IPS-15b (cell line): ENCODE measurements at regions not wholly inside any gene's neighbourhood (a gene's known extent, or its start where the extent isn't known, plus 50 kb on each side); places are given as distances from the start of the nearest gene placed in this dataset.

Experiments used
- H3K27me3 ChIP-seq: one replicate; pipeline ENCODE4 v1.6.1; 2013; ENCODE audit warnings: low read length; ENCODE audit not compliant: control insufficient read depth, insufficient read depth
- H3K36me3 ChIP-seq: one replicate; pipeline ENCODE4 v1.6.1; 2013; ENCODE audit warnings: low read length; ENCODE audit not compliant: control insufficient read depth, insufficient read depth
- H3K4me1 ChIP-seq: one replicate; pipeline ENCODE4 v1.6.1; 2013; ENCODE audit warnings: mild to moderate bottlenecking, low read length; ENCODE audit not compliant: control insufficient read depth, insufficient read depth
- H3K4me3 ChIP-seq: one replicate; pipeline ENCODE4 v1.5.1; 2013; ENCODE audit warnings: low read depth, low read length
- H3K9ac ChIP-seq: one replicate; pipeline ENCODE4 v1.6.1; 2013; ENCODE audit warnings: low read depth, mild to moderate bottlenecking, low read length
- H3K9me3 ChIP-seq: one replicate; pipeline ENCODE4 v1.6.1; 2013; ENCODE audit warnings: mild to moderate bottlenecking, low read length; ENCODE audit not compliant: control insufficient read depth, insufficient read depth

GRCh38 chr11:38476808-38477575 is 1879.0 kb upstream of the RAG2 start:
- Histone ChIP-seq H3K9me3 (no peaks in the 10 kb centered on the region), H3K27me3 (no peaks in the 10 kb centered on the region), H3K36me3 (no peaks in the 10 kb centered on the region), H3K4me3 (no peak overlapping the region), H3K4me1 (no peaks in the 10 kb centered on the region), H3K9ac (no peak overlapping the region)

GRCh38 chr11:38461751-38462150 is 1863.7 kb upstream of the RAG2 start:
- Histone ChIP-seq H3K9me3 (no peaks in the 10 kb centered on the region), H3K4me1 (no peaks in the 10 kb centered on the region), H3K27me3 (no peaks in the 10 kb centered on the region), H3K9ac (no peak overlapping the region), H3K4me3 (no peak overlapping the region), H3K36me3 (no peaks in the 10 kb centered on the region)

GRCh38 chr11:38460896-38461295 is 1862.9 kb upstream of the RAG2 start:
- Histone ChIP-seq H3K36me3 (no peaks in the 10 kb centered on the region), H3K9ac (no peak overlapping the region), H3K9me3 (no peaks in the 10 kb centered on the region), H3K27me3 (no peaks in the 10 kb centered on the region), H3K4me1 (no peaks in the 10 kb centered on the region), H3K4me3 (no peak overlapping the region)

- Histone ChIP-seq H3K9me3 (no peaks in the 10 kb centered on the region), H3K27me3 (no peaks in the 10 kb centered on the region), H3K36me3 (no peaks in the 10 kb centered on the region), H3K9ac (no peak overlapping the region), H3K4me1 (no peaks in the 10 kb centered on the region), H3K4me3 (no peak overlapping the region)
These were observed 1862.4 kb upstream of the RAG2 start for GRCh38 chr11:38460429-38460828.

GRCh38 chr11:38456371-38456770 is 1858.3 kb upstream of the RAG2 start:
- Histone ChIP-seq H3K27me3 (no peaks in the 10 kb centered on the region), H3K9ac (no peak overlapping the region), H3K9me3 (no peaks in the 10 kb centered on the region), H3K4me3 (no peak overlapping the region), H3K36me3 (no peaks in the 10 kb centered on the region), H3K4me1 (no peaks in the 10 kb centered on the region)

- H3K4me3 ChIP-seq: no peak overlapping the region
- no peak overlapping the region for H3K9ac ChIP-seq
- no peaks in the 10 kb centered on the region for H3K36me3 ChIP-seq
- H3K9me3 ChIP-seq: no peaks in the 10 kb centered on the region
- no peaks in the 10 kb centered on the region for H3K27me3 ChIP-seq
- H3K4me1 ChIP-seq: no peaks in the 10 kb centered on the region
These were observed 1850.2 kb upstream of the RAG2 start for GRCh38 chr11:38448284-38448683.

GRCh38 chr11:38446336-38446735 is 1848.3 kb upstream of the RAG2 start:
- no peak overlapping the region for H3K9ac ChIP-seq

GRCh38 chr11:38438091-38438490 is 1840.1 kb upstream of the RAG2 start:
- no peaks in the 10 kb centered on the region for H3K27me3 ChIP-seq
- no peaks in the 10 kb centered on the region for H3K4me1 ChIP-seq
- H3K4me3 ChIP-seq: no peak overlapping the region
- H3K9ac ChIP-seq: no peak overlapping the region
- no peaks in the 10 kb centered on the region for H3K36me3 ChIP-seq
- H3K9me3 ChIP-seq: no peaks in the 10 kb centered on the region

More at GRCh38 chr11:38446336-38446735, 1848.3 kb upstream of the RAG2 start:
- H3K4me1 ChIP-seq: no peaks in the 10 kb centered on the region
- no peaks in the 10 kb centered on the region for H3K9me3 ChIP-seq
- H3K36me3 ChIP-seq: no peaks in the 10 kb centered on the region
- H3K27me3 ChIP-seq: no peaks in the 10 kb centered on the region
- H3K4me3 ChIP-seq: no peak overlapping the region

GRCh38 chr11:38425578-38425977 is 1827.5 kb upstream of the RAG2 start:
- H3K9ac ChIP-seq: no peak overlapping the region
- no peaks in the 10 kb centered on the region for H3K27me3 ChIP-seq
- H3K4me3 ChIP-seq: no peak overlapping the region
- H3K4me1 ChIP-seq: no peaks in the 10 kb centered on the region
- no peaks in the 10 kb centered on the region for H3K9me3 ChIP-seq
- no peaks in the 10 kb centered on the region for H3K36me3 ChIP-seq

- no peaks in the 10 kb centered on the region for H3K36me3 ChIP-seq
- H3K9me3 ChIP-seq: no peaks in the 10 kb centered on the region
- H3K4me3 ChIP-seq: no peak overlapping the region
- H3K4me1 ChIP-seq: no peaks in the 10 kb centered on the region
- no peaks in the 10 kb centered on the region for H3K27me3 ChIP-seq
- no peak overlapping the region for H3K9ac ChIP-seq
These were observed 1825.0 kb upstream of the RAG2 start for GRCh38 chr11:38423042-38423441.

- Histone ChIP-seq H3K9me3 (no peaks in the 10 kb centered on the region), H3K27me3 (no peaks in the 10 kb centered on the region), H3K4me1 (no peaks in the 10 kb centered on the region), H3K4me3 (no peak overlapping the region), H3K36me3 (no peaks in the 10 kb centered on the region), H3K9ac (no peak overlapping the region)
These were observed 1818.1 kb upstream of the RAG2 start for GRCh38 chr11:38416141-38416540.

GRCh38 chr11:38411149-38411548 is 1813.1 kb upstream of the RAG2 start:
- Histone ChIP-seq H3K36me3 (no peaks in the 10 kb centered on the region), H3K9ac (no peak overlapping the region), H3K27me3 (no peaks in the 10 kb centered on the region), H3K4me3 (no peak overlapping the region), H3K9me3 (no peaks in the 10 kb centered on the region), H3K4me1 (no peaks in the 10 kb centered on the region)
